ENCODE measurements at regions not wholly inside any gene's neighbourhood (a gene's known extent, or its start where the extent isn't known, plus 50 kb on each side); places are given as distances from the start of the nearest gene placed in this dataset.
A peak's percentile ranks its signal among the peaks of the same experiment; 100 is the strongest.

DNA sequence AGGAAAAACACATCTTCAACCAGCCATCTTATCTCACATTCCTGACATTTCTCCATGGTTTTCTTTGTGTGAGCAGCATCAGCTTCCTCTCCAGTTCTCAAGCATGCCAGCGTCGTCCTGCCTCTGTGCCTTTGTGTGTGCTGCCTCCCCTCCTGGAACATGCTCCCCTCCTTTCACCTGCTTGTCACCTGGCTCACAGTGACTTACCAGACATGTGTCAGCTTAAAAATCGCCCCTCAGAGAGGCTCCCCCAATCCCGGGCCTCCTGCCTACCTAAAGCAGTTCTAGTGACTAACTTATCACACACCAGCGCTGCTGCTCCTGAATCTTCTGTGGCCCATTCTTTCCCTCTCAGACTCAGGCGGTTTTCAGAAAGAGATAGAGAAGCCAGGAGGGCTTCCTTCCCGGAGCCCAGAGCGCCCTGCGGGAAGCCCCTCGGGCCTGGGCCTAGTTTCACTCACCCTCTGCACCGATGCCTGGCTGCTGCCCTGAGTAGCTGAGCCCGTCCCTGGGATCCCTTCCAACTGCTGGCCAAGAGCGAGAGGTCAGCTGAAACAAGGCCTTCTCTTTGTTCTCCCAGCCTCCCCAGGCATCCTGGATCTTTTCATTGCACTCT, 51.1 kb upstream of the MVB12B start:
- peak in 3 of 4 donors; percentile 42 to 77 (median 60) for ATAC-seq
- intact Hi-C loops (cut with DNase I): no loop called here
- no peaks in the 10 kb centered on the region for H3K27me3 ChIP-seq
- WGBS, 4 donors: 47 to 51% (median 48%) methylated on average over 13 of the region's 13 CpGs
- TF ChIP-seq POLR2A (IDR thresholded peaks at IDR 0.05): no peak
- TF ChIP-seq, protein P1, sequence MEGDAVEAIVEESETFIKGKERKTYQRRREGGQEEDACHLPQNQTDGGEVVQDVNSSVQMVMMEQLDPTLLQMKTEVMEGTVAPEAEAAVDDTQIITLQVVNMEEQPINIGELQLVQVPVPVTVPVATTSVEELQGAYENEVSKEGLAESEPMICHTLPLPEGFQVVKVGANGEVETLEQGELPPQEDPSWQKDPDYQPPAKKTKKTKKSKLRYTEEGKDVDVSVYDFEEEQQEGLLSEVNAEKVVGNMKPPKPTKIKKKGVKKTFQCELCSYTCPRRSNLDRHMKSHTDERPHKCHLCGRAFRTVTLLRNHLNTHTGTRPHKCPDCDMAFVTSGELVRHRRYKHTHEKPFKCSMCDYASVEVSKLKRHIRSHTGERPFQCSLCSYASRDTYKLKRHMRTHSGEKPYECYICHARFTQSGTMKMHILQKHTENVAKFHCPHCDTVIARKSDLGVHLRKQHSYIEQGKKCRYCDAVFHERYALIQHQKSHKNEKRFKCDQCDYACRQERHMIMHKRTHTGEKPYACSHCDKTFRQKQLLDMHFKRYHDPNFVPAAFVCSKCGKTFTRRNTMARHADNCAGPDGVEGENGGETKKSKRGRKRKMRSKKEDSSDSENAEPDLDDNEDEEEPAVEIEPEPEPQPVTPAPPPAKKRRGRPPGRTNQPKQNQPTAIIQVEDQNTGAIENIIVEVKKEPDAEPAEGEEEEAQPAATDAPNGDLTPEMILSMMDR (IDR thresholded peaks at IDR 0.05): no peak
- H3K4me1 ChIP-seq: peaks cover 0 to 6% (median 0%) of the 10 kb centered on the region in 12 donors
- peak in 3 of 5 donors; percentile 25 to 57 (median 52) for DNase-seq
- H3K4me3 ChIP-seq: no peak overlapping the region
- H3K27ac ChIP-seq: no peak overlapping the region
- peaks cover 0 to 21% (median 0%) of the 10 kb centered on the region in 12 donors for H3K9me3 ChIP-seq
- no peaks in the 10 kb centered on the region for H3K36me3 ChIP-seq

DNA sequence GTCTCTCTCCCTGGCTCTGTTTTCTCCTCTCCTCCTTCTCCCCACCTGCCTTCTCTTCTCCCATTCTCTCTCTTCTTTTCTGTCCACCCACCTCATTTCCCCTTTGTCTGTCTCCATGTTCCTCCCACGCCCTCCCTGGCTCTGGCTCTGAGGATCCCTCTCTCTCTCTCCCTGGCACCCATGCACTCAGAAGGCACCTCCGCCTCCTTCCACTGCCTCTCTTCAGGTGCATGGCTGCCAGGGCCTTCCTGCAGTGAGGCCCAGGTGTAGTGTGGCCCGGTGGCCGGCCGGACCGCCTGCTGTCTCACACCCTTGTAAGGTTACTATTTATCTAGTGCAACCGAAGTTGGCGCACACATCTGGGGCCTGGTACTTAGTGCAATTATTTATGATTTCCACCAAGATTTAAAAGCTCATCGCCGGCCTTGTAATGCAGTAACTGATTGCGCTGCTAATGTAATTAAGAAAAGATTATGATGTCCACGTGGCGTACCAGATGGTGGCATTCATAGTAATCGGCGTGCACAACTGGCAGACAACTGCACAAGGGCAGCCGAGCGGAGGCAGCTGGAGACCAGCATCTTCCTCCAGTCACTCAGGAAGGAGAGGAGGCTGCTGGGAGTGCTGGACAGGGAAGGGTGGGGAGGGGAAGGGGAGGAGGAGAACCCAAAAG, 50.4 kb upstream of the MVB12B start:
- 95 to 97% (median 95%) methylated on average over 17 of the region's 17 CpGs for WGBS, 4 donors
- DNase-seq (no peak), ATAC-seq (no peak)
- intact Hi-C loops (cut with DNase I): no loop called here
- no peak overlapping the region for H3K27ac ChIP-seq
- peaks cover 0 to 6% (median 0%) of the 10 kb centered on the region in 12 donors for H3K4me1 ChIP-seq
- no peaks in the 10 kb centered on the region for H3K36me3 ChIP-seq
- no peaks in the 10 kb centered on the region for H3K27me3 ChIP-seq
- no peak overlapping the region for H3K4me3 ChIP-seq
- peaks cover 0 to 21% (median 0%) of the 10 kb centered on the region in 12 donors for H3K9me3 ChIP-seq
- TF ChIP-seq, protein P1 (IDR thresholded peaks at IDR 0.05): no peak
- TF ChIP-seq POLR2A (IDR thresholded peaks at IDR 0.05): no peak
